ENCODE measurements at regions not wholly inside any gene's neighbourhood (a gene's known extent, or its start where the extent isn't known, plus 50 kb on each side); places are given as distances from the start of the nearest gene placed in this dataset.

DNA sequence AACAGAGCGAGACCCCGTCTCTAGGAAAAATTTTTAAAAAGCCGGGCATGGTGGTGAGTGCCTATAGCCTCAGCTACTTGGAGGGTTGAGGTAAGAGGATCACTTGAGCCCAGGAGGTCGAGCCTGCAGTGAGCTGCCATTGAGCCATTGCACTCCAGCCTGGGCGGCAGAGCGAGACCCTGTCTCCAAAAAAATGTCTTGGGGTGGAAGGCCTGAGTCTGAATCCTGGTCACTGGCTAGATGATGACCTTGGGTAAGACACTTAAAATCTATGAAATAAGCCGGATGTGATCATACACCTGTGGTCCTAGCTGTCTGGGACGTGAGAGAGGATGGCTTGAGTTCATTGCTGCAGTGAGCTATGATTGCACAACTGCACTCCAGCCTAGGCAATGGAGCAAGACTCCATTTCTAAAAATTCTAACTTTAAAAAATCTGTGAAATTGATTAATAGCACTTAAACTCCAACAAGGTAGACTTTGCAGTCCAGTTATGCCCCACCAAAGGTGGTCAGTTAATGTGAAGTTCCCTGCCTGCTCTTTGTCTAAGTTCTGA is 157.3 kb upstream of the UMPS start:
- no peak overlapping the region for H3K4me3 ChIP-seq (replicated peaks; ENCODE audit: insufficient read depth, low read length)
- no peak for DNase-seq (ENCODE audit: low read depth in 1 of 2, low spot score in 1 of 2)
- H3K27ac ChIP-seq (replicated peaks), result no peak overlapping the region
- H3K27me3 ChIP-seq (ENCODE audit: insufficient read depth, poor library complexity, severe bottlenecking), result no peaks in the 10 kb centered on the region
- TF ChIP-seq, protein P1, sequence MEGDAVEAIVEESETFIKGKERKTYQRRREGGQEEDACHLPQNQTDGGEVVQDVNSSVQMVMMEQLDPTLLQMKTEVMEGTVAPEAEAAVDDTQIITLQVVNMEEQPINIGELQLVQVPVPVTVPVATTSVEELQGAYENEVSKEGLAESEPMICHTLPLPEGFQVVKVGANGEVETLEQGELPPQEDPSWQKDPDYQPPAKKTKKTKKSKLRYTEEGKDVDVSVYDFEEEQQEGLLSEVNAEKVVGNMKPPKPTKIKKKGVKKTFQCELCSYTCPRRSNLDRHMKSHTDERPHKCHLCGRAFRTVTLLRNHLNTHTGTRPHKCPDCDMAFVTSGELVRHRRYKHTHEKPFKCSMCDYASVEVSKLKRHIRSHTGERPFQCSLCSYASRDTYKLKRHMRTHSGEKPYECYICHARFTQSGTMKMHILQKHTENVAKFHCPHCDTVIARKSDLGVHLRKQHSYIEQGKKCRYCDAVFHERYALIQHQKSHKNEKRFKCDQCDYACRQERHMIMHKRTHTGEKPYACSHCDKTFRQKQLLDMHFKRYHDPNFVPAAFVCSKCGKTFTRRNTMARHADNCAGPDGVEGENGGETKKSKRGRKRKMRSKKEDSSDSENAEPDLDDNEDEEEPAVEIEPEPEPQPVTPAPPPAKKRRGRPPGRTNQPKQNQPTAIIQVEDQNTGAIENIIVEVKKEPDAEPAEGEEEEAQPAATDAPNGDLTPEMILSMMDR (IDR thresholded peaks at IDR 0.05; ENCODE audit: insufficient read depth, low read length), result no peak
- TF ChIP-seq GABPA (IDR thresholded peaks at IDR 0.05; ENCODE audit: low read depth), result no peak
- TF ChIP-seq POLR2AphosphoS5 (IDR thresholded peaks at IDR 0.05; ENCODE audit: low read depth), result no peak
- no peak for TF ChIP-seq SPI1 (IDR thresholded peaks at IDR 0.05; ENCODE audit: borderline replicate concordance, low read depth)
- TF ChIP-seq, protein P2, sequence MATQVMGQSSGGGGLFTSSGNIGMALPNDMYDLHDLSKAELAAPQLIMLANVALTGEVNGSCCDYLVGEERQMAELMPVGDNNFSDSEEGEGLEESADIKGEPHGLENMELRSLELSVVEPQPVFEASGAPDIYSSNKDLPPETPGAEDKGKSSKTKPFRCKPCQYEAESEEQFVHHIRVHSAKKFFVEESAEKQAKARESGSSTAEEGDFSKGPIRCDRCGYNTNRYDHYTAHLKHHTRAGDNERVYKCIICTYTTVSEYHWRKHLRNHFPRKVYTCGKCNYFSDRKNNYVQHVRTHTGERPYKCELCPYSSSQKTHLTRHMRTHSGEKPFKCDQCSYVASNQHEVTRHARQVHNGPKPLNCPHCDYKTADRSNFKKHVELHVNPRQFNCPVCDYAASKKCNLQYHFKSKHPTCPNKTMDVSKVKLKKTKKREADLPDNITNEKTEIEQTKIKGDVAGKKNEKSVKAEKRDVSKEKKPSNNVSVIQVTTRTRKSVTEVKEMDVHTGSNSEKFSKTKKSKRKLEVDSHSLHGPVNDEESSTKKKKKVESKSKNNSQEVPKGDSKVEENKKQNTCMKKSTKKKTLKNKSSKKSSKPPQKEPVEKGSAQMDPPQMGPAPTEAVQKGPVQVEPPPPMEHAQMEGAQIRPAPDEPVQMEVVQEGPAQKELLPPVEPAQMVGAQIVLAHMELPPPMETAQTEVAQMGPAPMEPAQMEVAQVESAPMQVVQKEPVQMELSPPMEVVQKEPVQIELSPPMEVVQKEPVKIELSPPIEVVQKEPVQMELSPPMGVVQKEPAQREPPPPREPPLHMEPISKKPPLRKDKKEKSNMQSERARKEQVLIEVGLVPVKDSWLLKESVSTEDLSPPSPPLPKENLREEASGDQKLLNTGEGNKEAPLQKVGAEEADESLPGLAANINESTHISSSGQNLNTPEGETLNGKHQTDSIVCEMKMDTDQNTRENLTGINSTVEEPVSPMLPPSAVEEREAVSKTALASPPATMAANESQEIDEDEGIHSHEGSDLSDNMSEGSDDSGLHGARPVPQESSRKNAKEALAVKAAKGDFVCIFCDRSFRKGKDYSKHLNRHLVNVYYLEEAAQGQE (IDR thresholded peaks at IDR 0.05; ENCODE audit: insufficient replicate concordance, low read depth), result no peak

DNA sequence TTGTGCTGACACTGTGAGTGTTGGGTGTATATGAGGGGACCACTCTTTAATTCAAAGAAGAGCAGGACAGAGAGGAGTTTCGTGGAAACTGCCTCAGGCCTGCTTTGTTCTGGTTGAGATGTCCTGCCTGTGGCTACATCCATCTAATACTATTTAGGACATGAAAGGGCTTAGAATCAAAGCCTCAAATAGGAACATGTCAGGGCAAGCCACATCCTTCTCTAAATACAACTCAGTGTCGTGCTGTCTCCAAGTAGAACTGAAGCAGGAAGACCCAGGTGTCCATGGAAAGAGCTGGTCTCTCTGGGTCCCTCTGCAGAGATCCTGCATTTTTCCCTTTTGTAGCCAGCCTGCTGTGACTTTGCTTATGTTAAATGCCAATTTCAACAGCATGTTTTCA is 156.2 kb upstream of the UMPS start:
- Histone ChIP-seq H3K4me3 (replicated peaks; ENCODE audit: insufficient read depth, low read length) (no peak overlapping the region), H3K27ac (replicated peaks) (no peak overlapping the region), H3K27me3 (ENCODE audit: insufficient read depth, poor library complexity, severe bottlenecking) (no peaks in the 10 kb centered on the region)
- TF ChIP-seq GABPA (IDR thresholded peaks at IDR 0.05; ENCODE audit: low read depth), result no peak
- TF ChIP-seq, protein P2 (IDR thresholded peaks at IDR 0.05; ENCODE audit: insufficient replicate concordance, low read depth), result no peak
- no peak for TF ChIP-seq SPI1 (IDR thresholded peaks at IDR 0.05; ENCODE audit: borderline replicate concordance, low read depth)
- TF ChIP-seq, protein P1 (IDR thresholded peaks at IDR 0.05; ENCODE audit: insufficient read depth, low read length), result no peak
- no peak for TF ChIP-seq POLR2AphosphoS5 (IDR thresholded peaks at IDR 0.05; ENCODE audit: low read depth)
- DNase-seq (ENCODE audit: low read depth in 1 of 2, low spot score in 1 of 2), result no peak

DNA sequence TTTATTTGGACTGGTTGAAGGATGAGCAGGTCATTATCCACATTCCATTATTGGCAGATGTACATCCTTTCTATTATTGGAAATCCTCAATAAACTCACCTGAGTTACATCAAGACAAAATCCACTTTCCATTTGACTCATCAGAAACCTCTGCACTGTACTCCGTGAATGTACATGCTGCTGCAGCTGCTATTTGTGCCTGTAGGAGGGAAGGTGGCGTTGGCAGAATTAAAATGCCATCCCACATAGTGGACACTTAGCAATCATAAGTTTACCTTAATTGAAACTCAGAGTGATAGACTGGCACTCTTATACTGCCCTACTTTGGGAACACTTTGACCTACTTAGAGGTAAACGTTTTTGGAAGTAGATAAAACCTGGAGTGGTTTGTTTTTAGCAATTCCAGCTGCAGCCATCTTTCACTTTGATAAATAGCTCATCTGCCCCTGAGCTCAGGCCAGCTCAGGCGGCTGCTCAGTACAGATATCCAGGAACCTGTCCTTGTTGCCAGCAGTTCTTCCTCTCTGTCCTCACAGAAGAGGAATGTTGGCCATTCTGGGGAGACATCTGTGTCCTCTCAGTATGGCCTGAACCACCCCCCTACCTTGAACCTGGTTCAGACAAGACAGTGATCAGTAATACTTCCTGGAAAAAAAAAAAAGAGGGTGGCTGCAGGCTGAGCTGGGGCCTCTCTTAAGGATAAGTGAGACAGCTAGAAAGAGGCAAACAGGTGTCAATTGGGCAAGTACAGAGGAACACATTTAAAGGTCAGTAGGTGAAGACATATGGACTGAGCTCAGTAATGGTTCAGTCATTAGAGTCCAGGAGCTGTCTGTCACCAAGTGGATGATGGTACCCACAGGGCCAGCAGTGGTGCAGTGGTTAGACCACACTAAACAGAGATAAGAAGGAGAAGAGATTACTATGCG is 153.4 kb upstream of the UMPS start:
- DNase-seq (ENCODE audit: low read depth in 1 of 2, low spot score in 1 of 2), result no peak
- Histone ChIP-seq H3K4me3 (replicated peaks; ENCODE audit: insufficient read depth, low read length) (no peak overlapping the region), H3K27ac (replicated peaks) (no peak overlapping the region), H3K27me3 (ENCODE audit: insufficient read depth, poor library complexity, severe bottlenecking) (no peaks in the 10 kb centered on the region)
- TF ChIP-seq POLR2AphosphoS5 (IDR thresholded peaks at IDR 0.05; ENCODE audit: low read depth) (no peak), SPI1 (IDR thresholded peaks at IDR 0.05; ENCODE audit: borderline replicate concordance, low read depth) (no peak), GABPA (IDR thresholded peaks at IDR 0.05; ENCODE audit: low read depth) (no peak)
- TF ChIP-seq, protein P1 (IDR thresholded peaks at IDR 0.05; ENCODE audit: insufficient read depth, low read length), result no peak
- TF ChIP-seq, protein P2 (IDR thresholded peaks at IDR 0.05; ENCODE audit: insufficient replicate concordance, low read depth), result no peak
